Caco-2 (cell line): ENCODE measurements at regions not wholly inside any gene's neighbourhood (a gene's known extent, or its start where the extent isn't known, plus 50 kb on each side); places are given as distances from the start of the nearest gene placed in this dataset.

ENCODE experiments used
- BruUV-seq: library from RNA; stranded (reverse); fragments of 400-500 nt; replicated peaks from 2 replicates; lab custom pipeline; 2021; lab: Mats Ljungman, UMichigan
- CTCF ChIA-PET: fragments of 300-600 bp; sonication (Branson Sonifier 250); formaldehyde crosslinking; loops from one replicate; lab custom pipeline; 2022; ENCODE audit warnings: antibody characterized with exemption; lab: Charles Lee
- POLR2A ChIA-PET: fragments of 300-600 bp; sonication (Branson Sonifier 250); formaldehyde crosslinking; loops from one replicate; lab custom pipeline; 2022; ENCODE audit warnings: antibody characterized with exemption; lab: Charles Lee
- DNase-seq, 2 experiments: peaks; one replicate each; pipeline versions ENCODE4 v3.0.0 to v3.0.0-alpha.2; 2020 to 2022
- H3K27me3 ChIP-seq: replicated peaks from 2 replicates; pipeline ENCODE4 v1.6.0; 2011; ENCODE audit warnings: low read length; ENCODE audit not compliant: control insufficient read depth, insufficient read depth
- H3K36me3 ChIP-seq: 2 replicates; pipeline ENCODE4 v1.5.1; 2011; ENCODE audit warnings: low read length; ENCODE audit not compliant: control insufficient read depth, insufficient read depth
- H3K4me1 ChIP-seq: fragments of 250-450 bp; sonication (Bioruptor Pico); 2 replicates; pipeline ENCODE4 v1.5.1; 2020; ENCODE audit warnings: mild to moderate bottlenecking
- H3K4me3 ChIP-seq: 2 replicates; pipeline ENCODE4 v1.5.1; 2011; ENCODE audit warnings: low read depth, mild to moderate bottlenecking, control low read depth, low read length
- H3K9me3 ChIP-seq: fragments of 250-450 bp; sonication (Bioruptor Pico); 2 replicates; pipeline ENCODE4 v1.5.1; 2020; ENCODE audit warnings: mild to moderate bottlenecking, moderate library complexity
- H3K27ac Mint-ChIP-seq: one replicate; pipeline ENCODE4 v1.8.0; 2022; ENCODE audit warnings: mixed read lengths; ENCODE audit not compliant: unreplicated experiment
- H3K27me3 Mint-ChIP-seq: one replicate; pipeline ENCODE4 v1.8.0; 2022; ENCODE audit warnings: mixed read lengths; ENCODE audit not compliant: insufficient read depth, unreplicated experiment
- H3K36me3 Mint-ChIP-seq: one replicate; pipeline ENCODE4 v1.8.0; 2022; ENCODE audit warnings: mild to moderate bottlenecking, mixed read lengths; ENCODE audit not compliant: insufficient read depth, unreplicated experiment
- H3K4me1 Mint-ChIP-seq: one replicate; pipeline ENCODE4 v1.8.0; 2022; ENCODE audit warnings: low read depth, mixed read lengths; ENCODE audit not compliant: unreplicated experiment
- H3K4me3 Mint-ChIP-seq: one replicate; pipeline ENCODE4 v1.8.0; 2022; ENCODE audit warnings: mild to moderate bottlenecking, moderate library complexity, mixed read lengths; ENCODE audit not compliant: unreplicated experiment
- H3K9me3 Mint-ChIP-seq: one replicate; pipeline ENCODE4 v1.8.0; 2022; ENCODE audit warnings: mixed read lengths; ENCODE audit not compliant: unreplicated experiment
- CTCF ChIP-seq, 2 experiments: fragments of 200-600 bp in 1 of 2; IDR thresholded peaks; 1 replicate in 1 of 2; 2 replicates in 1 of 2; pipeline versions ENCODE4 v1.5.1 to v1.8.0; 2011 to 2022; ENCODE audit warnings: antibody characterized with exemption in 1 of 2, control low read depth in 1 of 2, inconsistent platforms in 1 of 2, low read depth in 1 of 2, low read length in 1 of 2, mild to moderate bottlenecking in 1 of 2, moderate library complexity in 1 of 2; ENCODE audit not compliant: insufficient read depth in 1 of 2, severe bottlenecking in 1 of 2, unreplicated experiment in 1 of 2
- intact Hi-C: fragments of 100-400 bp; cut with micrococcal nuclease; formaldehyde crosslinking; loops from one replicate; pipeline ENCODE4 v1.10.0; 2022; ENCODE audit not compliant: unreplicated experiment

GRCh38 chr13:70311191-70311590, 202.9 kb upstream of the KLHL1 start:
- Histone ChIP-seq H3K36me3 (no peaks in the 10 kb centered on the region), H3K4me1 (peaks cover 6% of the 10 kb centered on the region; the same call in 1 of the 2 replicates), H3K4me3 (no peak overlapping the region), H3K9me3 (no peaks in the 10 kb centered on the region), H3K27me3 (no peaks in the 10 kb centered on the region)
- ChIA-PET CTCF (interaction anchor here (1.3 kb wide), 1 partner anchor 213 kb away, joined by 4 read pairs; no protein-coding TSS in a partner anchor), POLR2A (no interaction called here)
- Mint-ChIP-seq H3K27me3 (no peaks in the 10 kb centered on the region), H3K9me3 (no peaks in the 10 kb centered on the region), H3K27ac (no peak overlapping the region), H3K36me3 (no peaks in the 10 kb centered on the region), H3K4me3 (no peak overlapping the region), H3K4me1 (peaks cover 5% of the 10 kb centered on the region)
- TF ChIP-seq CTCF (IDR thresholded peaks at IDR 0.05; ENCODE audit: insufficient read depth in 1 of 2, low read depth in 1 of 2, low read length in 1 of 2, severe bottlenecking in 1 of 2, unreplicated experiment in 1 of 2), result no peak
- intact Hi-C loops, result no loop called here
- no TSS peak for BruUV-seq
- no peak for DNase-seq

- intact Hi-C loops, result loop anchor here (1.0 kb wide), 3 partner anchors 61 to 772 kb away; no protein-coding TSS in a partner anchor
- H3K9me3 Mint-ChIP-seq, result no peaks in the 10 kb centered on the region
- H3K27me3 Mint-ChIP-seq, result no peaks in the 10 kb centered on the region
- no TSS peak for BruUV-seq
- peaks cover 5% of the 10 kb centered on the region for H3K4me1 Mint-ChIP-seq
- H3K9me3 ChIP-seq, result no peaks in the 10 kb centered on the region
- H3K36me3 ChIP-seq, result no peaks in the 10 kb centered on the region
- ChIA-PET CTCF (interaction anchor here (1.3 kb wide), 1 partner anchor 212 kb away, joined by 4 read pairs; no protein-coding TSS in a partner anchor), POLR2A (no interaction called here)
- peak; percentile 58 to 61 for TF ChIP-seq CTCF (IDR thresholded peaks at IDR 0.05; ENCODE audit: insufficient read depth in 1 of 2, low read depth in 1 of 2, low read length in 1 of 2, severe bottlenecking in 1 of 2, unreplicated experiment in 1 of 2)
- H3K27ac Mint-ChIP-seq, result no peak overlapping the region
- peaks cover 7% of the 10 kb centered on the region; the same call in 1 of the 2 replicates for H3K4me1 ChIP-seq
- H3K27me3 ChIP-seq, result no peaks in the 10 kb centered on the region
- H3K4me3 ChIP-seq, result no peak overlapping the region
- peak; percentile 62 for DNase-seq
- no peak overlapping the region for H3K4me3 Mint-ChIP-seq
- H3K36me3 Mint-ChIP-seq, result no peaks in the 10 kb centered on the region
These were observed 202.3 kb upstream of the KLHL1 start for GRCh38 chr13:70310396-70311119.

GRCh38 chr13:70297189-70297616, 189.0 kb upstream of the KLHL1 start:
- ChIA-PET POLR2A (no interaction called here), CTCF (no interaction called here)
- TF ChIP-seq CTCF (IDR thresholded peaks at IDR 0.05; ENCODE audit: insufficient read depth in 1 of 2, low read depth in 1 of 2, low read length in 1 of 2, severe bottlenecking in 1 of 2, unreplicated experiment in 1 of 2), result no peak
- Histone ChIP-seq H3K4me1 (no peaks in the 10 kb centered on the region), H3K9me3 (peaks cover 17% of the 10 kb centered on the region), H3K4me3 (no peak overlapping the region), H3K27me3 (no peaks in the 10 kb centered on the region), H3K36me3 (no peaks in the 10 kb centered on the region)
- H3K9me3 Mint-ChIP-seq, result peaks cover 19% of the 10 kb centered on the region
- H3K36me3 Mint-ChIP-seq, result no peaks in the 10 kb centered on the region
- intact Hi-C loops, result no loop called here
- no TSS peak for BruUV-seq
- H3K27ac Mint-ChIP-seq, result no peak overlapping the region
- H3K4me1 Mint-ChIP-seq, result no peaks in the 10 kb centered on the region
- H3K27me3 Mint-ChIP-seq, result no peaks in the 10 kb centered on the region
- DNase-seq, result no peak
- H3K4me3 Mint-ChIP-seq, result no peak overlapping the region
